Keratinocyte (primary cell): ENCODE measurements at regions not wholly inside any gene's neighbourhood (a gene's known extent, or its start where the extent isn't known, plus 50 kb on each side); places are given as distances from the start of the nearest gene placed in this dataset.

Source experiments
- DNase-seq: peaks from one replicate; pipeline ENCODE4 v3.0.0-alpha.2; 2011; ENCODE audit warnings: low read depth, missing footprints, low spot score
- FAIRE-seq: peaks from 2 replicates; lab custom pipeline; 2011; peaks lifted over from hg19 to GRCh38; lab: Jason Lieb, UNC
- H2AFZ ChIP-seq: 2 replicates; pipeline ENCODE4 v1.6.0; 2012; ENCODE audit warnings: low read length, control low read depth, inconsistent platforms; ENCODE audit not compliant: control insufficient read depth
- H3K27ac ChIP-seq: 2 replicates; pipeline ENCODE4 v1.5.1; 2011; ENCODE audit warnings: low read length; ENCODE audit not compliant: control insufficient read depth, insufficient read depth
- H3K27me3 ChIP-seq: 3 replicates; pipeline ENCODE4 v1.6.0; 2011; ENCODE audit warnings: low read length; ENCODE audit not compliant: control insufficient read depth, insufficient read depth; ENCODE audit errors: extremely low read depth
- H3K36me3 ChIP-seq, 2 experiments: 2 replicates in 1 of 2; 3 replicates in 1 of 2; pipeline ENCODE4 v1.5.1; 2011; ENCODE audit warnings: low read length in 2 of 2, mild to moderate bottlenecking in 1 of 2; ENCODE audit not compliant: control insufficient read depth in 2 of 2, insufficient read depth in 2 of 2; ENCODE audit errors: extremely low read depth in 1 of 2
- H3K4me1 ChIP-seq: 3 replicates; pipeline ENCODE4 v1.5.1; 2011; ENCODE audit warnings: low read length; ENCODE audit not compliant: control insufficient read depth, insufficient read depth; ENCODE audit errors: extremely low read depth
- H3K4me2 ChIP-seq: 3 replicates; pipeline ENCODE4 v1.6.0; 2011; ENCODE audit warnings: low read depth, low read length; ENCODE audit not compliant: control insufficient read depth, insufficient read depth; ENCODE audit errors: extremely low read depth
- H3K4me3 ChIP-seq, 3 experiments: fragments of 200-600 bp in 1 of 3; sonication (generic) in 1 of 3; 2 replicates in 2 of 3; 3 replicates in 1 of 3; pipeline ENCODE4 v1.5.1; 2011 to 2016; ENCODE audit warnings: low read length in 3 of 3, mild to moderate bottlenecking in 3 of 3, control low read depth in 2 of 3, inconsistent platforms in 1 of 3, low read depth in 1 of 3, mixed read lengths in 1 of 3, mixed run types in 1 of 3, moderate library complexity in 1 of 3; ENCODE audit not compliant: control insufficient read depth in 2 of 3, insufficient read depth in 2 of 3; ENCODE audit errors: extremely low read depth in 1 of 3
- H3K79me2 ChIP-seq: 2 replicates; pipeline ENCODE4 v1.6.0; 2012; ENCODE audit warnings: low read length; ENCODE audit not compliant: control insufficient read depth, insufficient read depth
- H3K9ac ChIP-seq: 3 replicates; pipeline ENCODE4 v1.6.0; 2011; ENCODE audit warnings: low read length; ENCODE audit not compliant: control insufficient read depth, insufficient read depth; ENCODE audit errors: extremely low read depth
- H3K9me1 ChIP-seq: 3 replicates; pipeline ENCODE4 v1.6.0; 2011; ENCODE audit warnings: low read length; ENCODE audit not compliant: control insufficient read depth, insufficient read depth; ENCODE audit errors: extremely low read depth
- H3K9me3 ChIP-seq: 2 replicates; pipeline ENCODE4 v1.5.1; 2012; ENCODE audit warnings: low read depth, low read length; ENCODE audit not compliant: control insufficient read depth
- H4K20me1 ChIP-seq: 3 replicates; pipeline ENCODE4 v1.6.0; 2011; ENCODE audit warnings: low read length; ENCODE audit not compliant: control insufficient read depth, insufficient read depth; ENCODE audit errors: extremely low read depth
- CTCF ChIP-seq, 3 experiments: IDR thresholded peaks in 1 of 3; conservative IDR thresholded peaks in 1 of 3; optimal IDR thresholded peaks in 1 of 3; 2 replicates in 2 of 3; 3 replicates in 1 of 3; pipeline versions ENCODE3 to v1.5.1; 2011; ENCODE audit warnings: low read length in 3 of 3, mild to moderate bottlenecking in 3 of 3, moderate library complexity in 2 of 3, control low read depth in 1 of 3, inconsistent platforms in 1 of 3; ENCODE audit not compliant: insufficient read depth in 2 of 3; ENCODE audit errors: extremely low read depth in 1 of 3
- EZH2 ChIP-seq: IDR thresholded peaks from one replicate; pipeline ENCODE4 v1.6.1; 2012; ENCODE audit warnings: inconsistent platforms, mild to moderate bottlenecking, low read length, moderate library complexity
- dilution Hi-C: fragments of 300-500 bp; cut with MboI; formaldehyde crosslinking; loops from one replicate; pipeline ENCODE4 v1.7.0; 2020; ENCODE audit warnings: low sequenced_read_pairs; ENCODE audit not compliant: extremely low pct_ligation_motif_present

GRCh38 chr12:4074129-4074528, 199.4 kb upstream of the CCND2 start:
- Histone ChIP-seq H2AFZ (no peak overlapping the region), H3K9ac (no peak overlapping the region), H3K9me3 (no peaks in the 10 kb centered on the region), H3K9me1 (no peaks in the 10 kb centered on the region), H3K4me2 (no peak overlapping the region), H3K27ac (no peak overlapping the region), H3K4me1 (no peaks in the 10 kb centered on the region), H3K4me3 (no peak overlapping the region), H3K27me3 (no peaks in the 10 kb centered on the region), H4K20me1 (no peaks in the 10 kb centered on the region), H3K79me2 (no peaks in the 10 kb centered on the region), H3K36me3 (no peaks in the 10 kb centered on the region)
- DNase-seq (no peak), FAIRE-seq (no peak)
- dilution Hi-C loops, result no loop called here
- no peak for TF ChIP-seq CTCF (optimal IDR thresholded peaks at IDR 0.05 in 1 of 3, IDR thresholded peaks at IDR 0.05 in 1 of 3, conservative IDR thresholded peaks at IDR 0.05 in 1 of 3; ENCODE audit: extremely low read depth in 1 of 3, insufficient read depth in 2 of 3, low read length in 3 of 3)
- no peak for TF ChIP-seq EZH2

DNA sequence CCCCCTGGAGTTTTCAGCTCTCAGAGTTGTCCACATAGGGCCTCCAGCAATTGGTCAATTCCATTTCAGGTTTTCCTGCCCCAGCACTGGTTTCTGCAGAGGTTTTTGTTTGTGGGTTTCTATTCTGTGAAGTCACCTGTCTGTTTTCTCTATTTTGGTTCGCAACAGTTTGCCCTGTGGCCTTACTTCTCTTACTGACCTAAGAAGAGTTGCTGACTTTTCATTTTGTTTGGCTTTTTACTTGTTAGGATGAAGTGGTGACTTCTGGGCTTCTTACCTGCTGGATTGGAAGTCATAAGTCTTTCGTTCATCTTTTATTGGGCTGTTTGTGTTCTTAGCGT, 196.4 kb upstream of the PARP11 start:
- Histone ChIP-seq H3K9me3 (no peaks in the 10 kb centered on the region), H3K9me1 (no peaks in the 10 kb centered on the region), H3K4me1 (no peaks in the 10 kb centered on the region), H3K9ac (no peak overlapping the region), H3K27ac (no peak overlapping the region), H3K4me2 (no peak overlapping the region), H3K27me3 (peaks cover 6% of the 10 kb centered on the region), H3K79me2 (no peaks in the 10 kb centered on the region), H2AFZ (no peak overlapping the region), H3K36me3 (no peaks in the 10 kb centered on the region), H3K4me3 (no peak overlapping the region), H4K20me1 (no peaks in the 10 kb centered on the region)
- DNase-seq (no peak), FAIRE-seq (no peak)
- dilution Hi-C loops, result no loop called here
- no peak for TF ChIP-seq EZH2
- TF ChIP-seq CTCF (optimal IDR thresholded peaks at IDR 0.05 in 1 of 3, IDR thresholded peaks at IDR 0.05 in 1 of 3, conservative IDR thresholded peaks at IDR 0.05 in 1 of 3; ENCODE audit: extremely low read depth in 1 of 3, insufficient read depth in 2 of 3, low read length in 3 of 3), result no peak
